Body of pancreas (tissue), 4 donors: ENCODE measurements at regions not wholly inside any gene's neighbourhood (a gene's known extent, or its start where the extent isn't known, plus 50 kb on each side); places are given as distances from the start of the nearest gene placed in this dataset.

Experiments used
- CTCF ChIP-seq, 7 experiments: fragments of 450-650 bp in 4 of 7; fragments of 200-600 bp in 3 of 7; sonication (generic) in 3 of 7; IDR thresholded peaks; one replicate each; pipeline ENCODE4 v1.5.1; 2016 to 2019; ENCODE audit warnings: antibody characterized with exemption in 7 of 7
- POLR2A ChIP-seq, 3 donors: fragments of 450-650 bp; IDR thresholded peaks; one replicate each; pipeline ENCODE4 v1.6.1; 2016; ENCODE audit warnings: antibody characterized with exemption in 3 of 3, mild to moderate bottlenecking in 2 of 3

GRCh38 chrX:148193759-148194158 is 212.6 kb downstream of the FMR1NB start:
- no peak for TF ChIP-seq POLR2A (IDR thresholded peaks at IDR 0.05)
- TF ChIP-seq CTCF (IDR thresholded peaks at IDR 0.05), result no peak
